ES-I3 (cell line): ENCODE measurements at regions not wholly inside any gene's neighbourhood (a gene's known extent, or its start where the extent isn't known, plus 50 kb on each side); places are given as distances from the start of the nearest gene placed in this dataset.

Experiments used
- H3K36me3 ChIP-seq: 2 replicates; pipeline ENCODE4 v1.6.1; 2013; ENCODE audit warnings: mild to moderate bottlenecking, low read length, control low read depth, moderate library complexity; ENCODE audit not compliant: insufficient read depth
- H3K4me1 ChIP-seq: 2 replicates; pipeline ENCODE4 v1.6.1; 2013; ENCODE audit warnings: mild to moderate bottlenecking, control low read depth, low read length; ENCODE audit not compliant: insufficient read depth
- H3K9ac ChIP-seq: 2 replicates; pipeline ENCODE4 v1.6.1; 2013; ENCODE audit warnings: low read depth, mild to moderate bottlenecking, low read length, moderate library complexity
- H3K9me3 ChIP-seq: 2 replicates; pipeline ENCODE4 v1.6.1; 2013; ENCODE audit warnings: mild to moderate bottlenecking, low read length, moderate library complexity; ENCODE audit not compliant: control insufficient read depth, insufficient read depth

GRCh38 chr3:102791641-102792589 is 357.1 kb downstream of the ZPLD1 start:
- H3K9me3 ChIP-seq = no peaks in the 10 kb centered on the region
- no peak overlapping the region for H3K9ac ChIP-seq
- H3K4me1 ChIP-seq = no peaks in the 10 kb centered on the region
- H3K36me3 ChIP-seq = no peaks in the 10 kb centered on the region

DNA sequence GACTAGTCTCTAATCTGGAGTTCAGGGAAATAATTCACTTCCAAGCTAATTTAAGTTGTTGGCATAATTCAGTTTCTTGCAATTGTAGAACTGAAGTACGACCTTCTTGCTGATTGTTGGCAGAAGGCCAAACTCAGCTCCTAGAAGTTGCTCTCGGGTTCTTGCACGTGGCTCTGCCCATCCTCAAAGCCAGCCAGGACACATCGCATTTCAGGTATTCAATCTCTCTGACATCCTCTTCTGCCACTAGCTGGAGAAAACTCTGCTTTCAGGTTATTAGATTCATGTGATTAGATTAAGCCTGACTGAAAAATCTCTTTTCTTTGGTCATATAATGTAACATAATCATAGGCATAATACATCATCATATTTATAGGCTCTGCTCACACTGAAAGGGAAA is 362.0 kb downstream of the ZPLD1 start:
- Histone ChIP-seq H3K36me3 (no peaks in the 10 kb centered on the region), H3K9me3 (no peaks in the 10 kb centered on the region), H3K9ac (no peak overlapping the region), H3K4me1 (no peaks in the 10 kb centered on the region)

DNA sequence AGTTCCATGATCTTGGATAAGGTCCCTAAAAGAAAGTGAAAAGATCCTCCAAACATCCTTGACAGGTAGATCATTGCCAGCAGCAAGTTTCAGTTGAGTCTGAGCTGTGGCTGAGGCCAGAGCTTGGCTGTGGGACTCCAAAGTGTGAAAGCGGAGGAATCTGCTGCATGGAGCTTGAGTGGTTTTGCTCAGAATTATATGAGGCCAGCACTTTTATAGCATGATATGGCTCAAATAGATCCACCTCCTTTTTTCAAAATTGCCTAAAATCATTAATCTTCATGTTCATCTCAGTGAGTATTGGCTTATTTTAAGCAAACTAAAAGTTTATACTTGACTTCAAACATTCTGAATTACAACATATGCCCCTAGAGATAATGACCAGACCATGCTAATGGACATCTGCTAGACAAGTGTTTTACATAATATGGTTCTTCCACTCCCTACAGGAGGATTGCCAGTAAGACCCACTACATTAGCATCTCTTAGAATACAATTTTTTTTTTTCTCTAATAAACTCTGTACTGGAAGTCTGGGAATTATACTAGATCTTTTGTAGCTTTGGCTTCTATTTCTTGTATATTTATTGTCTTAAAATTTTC is 368.1 kb downstream of the ZPLD1 start:
- H3K36me3 ChIP-seq = no peaks in the 10 kb centered on the region
- no peak overlapping the region for H3K9ac ChIP-seq
- no peaks in the 10 kb centered on the region for H3K4me1 ChIP-seq
- H3K9me3 ChIP-seq = no peaks in the 10 kb centered on the region

- H3K4me1 ChIP-seq = no peaks in the 10 kb centered on the region
- no peak overlapping the region for H3K9ac ChIP-seq
- no peaks in the 10 kb centered on the region for H3K36me3 ChIP-seq
- no peaks in the 10 kb centered on the region for H3K9me3 ChIP-seq
These were observed 376.1 kb downstream of the ZPLD1 start for GRCh38 chr3:102810937-102811336.

DNA sequence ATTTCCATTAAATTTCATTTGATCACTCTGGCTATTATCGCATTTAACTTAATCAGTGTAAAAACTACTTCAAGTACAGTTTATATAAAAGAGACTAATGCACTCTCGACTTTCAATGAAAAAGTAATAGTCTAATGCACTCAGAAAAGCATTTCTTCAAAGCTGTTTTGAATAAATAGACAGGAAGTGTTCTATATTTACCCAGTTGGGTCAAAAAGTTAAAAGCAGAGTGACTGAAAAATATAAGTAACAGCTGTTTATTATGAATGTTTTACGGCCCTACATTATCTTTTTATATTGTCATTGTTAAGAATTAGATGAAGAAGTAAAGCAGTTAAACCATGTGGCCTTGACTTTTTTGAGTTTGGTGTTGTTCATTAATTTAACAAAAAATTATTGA is 391.8 kb downstream of the ZPLD1 start:
- no peak overlapping the region for H3K9ac ChIP-seq

DNA sequence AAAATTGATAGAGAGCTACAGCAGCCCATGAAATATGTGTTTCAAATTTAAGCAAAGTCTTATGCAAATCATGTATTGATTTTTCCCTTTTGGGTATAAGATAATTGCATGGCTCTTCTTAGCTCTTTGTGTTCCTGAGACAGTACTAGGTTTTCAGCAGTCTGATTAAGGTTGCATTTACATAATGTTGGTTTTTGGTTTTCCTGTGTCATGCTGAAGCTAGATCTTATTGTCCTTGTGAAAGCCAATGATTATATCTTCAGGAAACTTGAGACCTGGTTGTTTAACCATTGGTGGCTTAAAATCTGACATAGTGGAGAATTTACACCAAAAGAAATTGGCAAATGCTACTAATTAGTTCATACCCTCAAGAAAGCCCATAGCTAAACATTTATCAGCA is 392.6 kb downstream of the ZPLD1 start:
- Histone ChIP-seq H3K9me3 (no peaks in the 10 kb centered on the region), H3K9ac (no peak overlapping the region), H3K36me3 (no peaks in the 10 kb centered on the region), H3K4me1 (no peaks in the 10 kb centered on the region)

More for the DNA sequence above, 391.8 kb downstream of the ZPLD1 start:
- no peaks in the 10 kb centered on the region for H3K4me1 ChIP-seq
- H3K9me3 ChIP-seq = no peaks in the 10 kb centered on the region
- H3K36me3 ChIP-seq = no peaks in the 10 kb centered on the region

DNA sequence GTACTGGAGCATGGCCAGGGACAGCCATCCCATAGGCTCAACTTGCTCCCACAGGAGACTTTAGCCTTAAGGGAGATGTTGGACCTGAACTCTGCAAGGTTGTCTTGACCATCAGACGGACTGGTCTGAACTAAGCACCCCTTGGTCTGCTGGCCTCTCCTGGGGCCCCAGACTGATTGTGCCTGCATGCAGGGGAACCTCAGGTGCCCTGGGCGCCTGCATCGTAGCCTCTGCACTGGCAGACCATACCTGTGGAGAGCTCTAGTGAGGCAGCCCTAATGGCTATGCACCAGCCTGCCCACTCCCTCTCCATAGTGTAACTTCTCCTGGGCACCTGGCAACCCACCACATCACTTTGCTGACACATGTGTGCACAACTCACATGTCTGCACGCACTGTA is 395.6 kb downstream of the ZPLD1 start:
- H3K36me3 ChIP-seq = no peaks in the 10 kb centered on the region
- H3K9me3 ChIP-seq = no peaks in the 10 kb centered on the region
- no peaks in the 10 kb centered on the region for H3K4me1 ChIP-seq
- H3K9ac ChIP-seq = no peak overlapping the region

- Histone ChIP-seq H3K9ac (no peak overlapping the region), H3K36me3 (no peaks in the 10 kb centered on the region), H3K9me3 (no peaks in the 10 kb centered on the region), H3K4me1 (no peaks in the 10 kb centered on the region)
These were observed 407.1 kb downstream of the ZPLD1 start for GRCh38 chr3:102841866-102842265.

DNA sequence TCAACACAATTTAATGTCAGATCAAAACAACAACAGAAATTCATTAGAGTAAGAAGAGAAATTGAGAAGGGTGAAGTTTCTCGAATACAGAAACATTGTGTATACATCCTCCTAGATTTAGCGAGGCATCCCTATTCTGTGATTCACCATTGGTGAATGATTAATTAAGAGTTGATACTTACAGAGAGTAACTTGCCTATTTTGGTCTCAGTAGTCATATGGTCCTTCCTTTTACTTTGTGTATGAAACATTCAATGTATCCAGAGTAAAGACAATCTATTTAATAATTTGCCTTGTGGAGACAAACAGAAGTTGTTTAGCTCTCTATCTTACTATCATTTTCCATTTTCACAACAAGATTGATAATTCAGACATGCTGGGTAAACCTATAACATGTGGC is 432.0 kb downstream of the ZPLD1 start:
- no peak overlapping the region for H3K9ac ChIP-seq

GRCh38 chr3:102883515-102883914 is 448.7 kb downstream of the ZPLD1 start:
- Histone ChIP-seq H3K36me3 (no peaks in the 10 kb centered on the region), H3K9ac (no peak overlapping the region), H3K4me1 (no peaks in the 10 kb centered on the region), H3K9me3 (no peaks in the 10 kb centered on the region)

More for the DNA sequence above, 432.0 kb downstream of the ZPLD1 start:
- no peaks in the 10 kb centered on the region for H3K4me1 ChIP-seq
- no peaks in the 10 kb centered on the region for H3K9me3 ChIP-seq
- H3K36me3 ChIP-seq = no peaks in the 10 kb centered on the region

- no peaks in the 10 kb centered on the region for H3K9me3 ChIP-seq
- no peaks in the 10 kb centered on the region for H3K4me1 ChIP-seq
- H3K36me3 ChIP-seq = no peaks in the 10 kb centered on the region
- H3K9ac ChIP-seq = no peak overlapping the region
These were observed 450.5 kb downstream of the ZPLD1 start for GRCh38 chr3:102885289-102885688.

GRCh38 chr3:102887431-102887830 is 452.6 kb downstream of the ZPLD1 start:
- H3K4me1 ChIP-seq = no peaks in the 10 kb centered on the region

GRCh38 chr3:102896851-102897621 is 462.2 kb downstream of the ZPLD1 start:
- Histone ChIP-seq H3K9ac (no peak overlapping the region), H3K4me1 (no peaks in the 10 kb centered on the region), H3K9me3 (no peaks in the 10 kb centered on the region), H3K36me3 (no peaks in the 10 kb centered on the region)

More at GRCh38 chr3:102887431-102887830, 452.6 kb downstream of the ZPLD1 start:
- no peak overlapping the region for H3K9ac ChIP-seq
- no peaks in the 10 kb centered on the region for H3K36me3 ChIP-seq
- H3K9me3 ChIP-seq = no peaks in the 10 kb centered on the region

DNA sequence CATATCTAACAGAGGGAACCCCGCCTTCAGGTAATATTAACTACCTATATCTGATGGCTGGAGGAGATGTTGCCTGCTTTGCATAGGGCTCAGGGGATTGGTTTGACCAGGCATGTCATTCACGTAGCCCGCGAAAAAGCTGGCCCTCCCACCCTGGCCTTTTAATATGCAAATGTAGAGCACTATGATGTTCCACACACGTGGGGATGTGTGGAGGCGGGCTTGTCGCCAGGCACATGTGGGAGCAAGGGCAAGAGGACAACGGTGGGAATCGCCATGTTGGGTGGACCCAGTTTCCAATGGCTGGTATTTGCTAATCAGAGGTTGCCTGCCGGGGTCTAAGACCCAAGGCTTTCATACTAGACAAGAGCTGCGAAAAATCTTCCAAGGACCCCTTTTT is 469.8 kb downstream of the ZPLD1 start:
- Histone ChIP-seq H3K9me3 (no peaks in the 10 kb centered on the region), H3K36me3 (no peaks in the 10 kb centered on the region), H3K9ac (no peak overlapping the region), H3K4me1 (no peaks in the 10 kb centered on the region)
